OCI-LY1 (cell line): ENCODE measurements at regions not wholly inside any gene's neighbourhood (a gene's known extent, or its start where the extent isn't known, plus 50 kb on each side); places are given as distances from the start of the nearest gene placed in this dataset.

Source experiments
- CTCF ChIP-seq: fragments of 200-600 bp; sonication (generic), shearing (Covaris generic); IDR thresholded peaks from 2 replicates; pipeline ENCODE4 v1.5.1; 2017; ENCODE audit warnings: mild to moderate bottlenecking, antibody characterized with exemption, low read length, moderate library complexity, mixed read lengths
- EZH2 ChIP-seq: fragments of 200-600 bp; sonication (generic), shearing (Covaris generic); IDR thresholded peaks from 2 replicates; pipeline ENCODE4 v1.8.0; 2017; ENCODE audit warnings: borderline replicate concordance, mixed run types, mild to moderate bottlenecking, antibody characterized with exemption, low read length, moderate library complexity, mixed read lengths

- no peak for TF ChIP-seq CTCF
- TF ChIP-seq EZH2: no peak
Observed at GRCh38 chr2:144324446-144325045, 195.4 kb downstream of the ZEB2 start.
